Keratinocyte (primary cell): ENCODE measurements at regions not wholly inside any gene's neighbourhood (a gene's known extent, or its start where the extent isn't known, plus 50 kb on each side); places are given as distances from the start of the nearest gene placed in this dataset.

ENCODE experiments used
- EZH2 ChIP-seq: IDR thresholded peaks from one replicate; pipeline ENCODE4 v1.6.1; 2012; ENCODE audit warnings: inconsistent platforms, mild to moderate bottlenecking, low read length, moderate library complexity
- TF ChIP-seq, protein P1 (sequence below), 3 experiments: IDR thresholded peaks in 1 of 3; conservative IDR thresholded peaks in 1 of 3; optimal IDR thresholded peaks in 1 of 3; 2 replicates in 2 of 3; 3 replicates in 1 of 3; pipeline versions ENCODE3 to v1.5.1; 2011; ENCODE audit warnings: low read length in 3 of 3, mild to moderate bottlenecking in 3 of 3, moderate library complexity in 2 of 3, control low read depth in 1 of 3, inconsistent platforms in 1 of 3; ENCODE audit not compliant: insufficient read depth in 2 of 3; ENCODE audit errors: extremely low read depth in 1 of 3

DNA sequence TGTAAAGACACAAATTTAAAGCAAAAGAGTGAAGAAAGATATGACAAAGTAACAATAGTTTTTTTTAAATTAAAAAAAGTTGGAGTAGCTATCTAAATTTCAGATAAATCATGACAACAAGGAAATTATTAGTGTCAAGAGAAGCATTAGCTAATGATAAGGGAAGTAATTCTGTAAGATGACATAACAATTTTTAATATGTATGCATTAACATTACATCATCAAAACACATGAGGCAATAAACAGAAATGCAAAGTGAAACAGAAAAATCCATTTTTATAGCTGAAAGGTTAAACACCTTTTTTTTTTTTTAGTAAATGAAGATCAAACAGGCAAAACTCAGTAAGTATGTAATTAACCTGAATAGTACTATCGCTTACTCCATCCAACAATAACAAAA, 804.9 kb upstream of the PRR20A start:
- TF ChIP-seq, protein P1, sequence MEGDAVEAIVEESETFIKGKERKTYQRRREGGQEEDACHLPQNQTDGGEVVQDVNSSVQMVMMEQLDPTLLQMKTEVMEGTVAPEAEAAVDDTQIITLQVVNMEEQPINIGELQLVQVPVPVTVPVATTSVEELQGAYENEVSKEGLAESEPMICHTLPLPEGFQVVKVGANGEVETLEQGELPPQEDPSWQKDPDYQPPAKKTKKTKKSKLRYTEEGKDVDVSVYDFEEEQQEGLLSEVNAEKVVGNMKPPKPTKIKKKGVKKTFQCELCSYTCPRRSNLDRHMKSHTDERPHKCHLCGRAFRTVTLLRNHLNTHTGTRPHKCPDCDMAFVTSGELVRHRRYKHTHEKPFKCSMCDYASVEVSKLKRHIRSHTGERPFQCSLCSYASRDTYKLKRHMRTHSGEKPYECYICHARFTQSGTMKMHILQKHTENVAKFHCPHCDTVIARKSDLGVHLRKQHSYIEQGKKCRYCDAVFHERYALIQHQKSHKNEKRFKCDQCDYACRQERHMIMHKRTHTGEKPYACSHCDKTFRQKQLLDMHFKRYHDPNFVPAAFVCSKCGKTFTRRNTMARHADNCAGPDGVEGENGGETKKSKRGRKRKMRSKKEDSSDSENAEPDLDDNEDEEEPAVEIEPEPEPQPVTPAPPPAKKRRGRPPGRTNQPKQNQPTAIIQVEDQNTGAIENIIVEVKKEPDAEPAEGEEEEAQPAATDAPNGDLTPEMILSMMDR (optimal IDR thresholded peaks at IDR 0.05 in 1 of 3, IDR thresholded peaks at IDR 0.05 in 1 of 3, conservative IDR thresholded peaks at IDR 0.05 in 1 of 3; ENCODE audit: extremely low read depth in 1 of 3, insufficient read depth in 2 of 3, low read length in 3 of 3), result no peak
- no peak for TF ChIP-seq EZH2
